ENCODE measurements at regions not wholly inside any gene's neighbourhood (a gene's known extent, or its start where the extent isn't known, plus 50 kb on each side); places are given as distances from the start of the nearest gene placed in this dataset.

DNA sequence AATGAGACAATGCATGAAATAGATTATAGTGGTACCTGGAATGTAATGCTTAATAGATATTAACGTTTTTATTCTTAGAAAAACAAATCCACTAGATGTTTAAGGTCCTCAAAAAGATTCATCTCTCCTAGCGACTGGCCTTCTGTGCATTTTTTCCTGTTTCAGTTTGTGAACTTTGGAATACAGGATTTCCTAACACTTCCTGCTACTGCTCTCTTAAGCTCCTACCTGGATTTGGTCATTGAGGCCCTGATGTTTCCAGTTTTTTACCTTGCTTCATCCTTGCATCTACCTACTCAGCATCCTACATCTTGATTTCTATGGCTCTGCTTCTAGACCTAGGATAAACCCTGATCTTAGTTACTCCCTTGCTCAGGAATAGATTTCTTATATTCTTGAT is 188.4 kb downstream of the ABCC12 start:
- TF ChIP-seq ZNF274 (IDR thresholded peaks at IDR 0.05; ENCODE audit: low read depth, low read length), result no peak
- TF ChIP-seq YY1 (IDR thresholded peaks at IDR 0.05; ENCODE audit: insufficient read depth, insufficient read length), result no peak

Data from NT2/D1 (cell line).